AG09319 (cell line): ENCODE measurements at regions not wholly inside any gene's neighbourhood (a gene's known extent, or its start where the extent isn't known, plus 50 kb on each side); places are given as distances from the start of the nearest gene placed in this dataset.
"Not testable (repeated sequence)": the region's sequence is repeated elsewhere in the genome, so short reads cannot be mapped to it uniquely, and the experiment has no call there.

Source experiments
- DNase-seq: peaks from one replicate; pipeline ENCODE4 v3.0.0-alpha.2; 2010; ENCODE audit warnings: low read depth; ENCODE audit errors: extremely low read depth
- CTCF ChIP-seq: IDR thresholded peaks from 2 replicates; pipeline ENCODE4 v1.5.1; 2011; ENCODE audit warnings: low read depth, mild to moderate bottlenecking, inconsistent platforms, low read length, moderate library complexity

- no peak for DNase-seq
- TF ChIP-seq CTCF: no peak
Observed at GRCh38 chr6:72457738-72458137, 164.1 kb upstream of the KCNQ5 start.

GRCh38 chr6:72458521-72458920 is 163.3 kb upstream of the KCNQ5 start:
- no peak for TF ChIP-seq CTCF
- no peak for DNase-seq

GRCh38 chr6:72461144-72461543 is 160.7 kb upstream of the KCNQ5 start:
- TF ChIP-seq CTCF: no peak
- no peak for DNase-seq

- TF ChIP-seq CTCF: no peak
- no peak for DNase-seq
Observed at GRCh38 chr6:72464246-72464645, 157.6 kb upstream of the KCNQ5 start.

- DNase-seq: peak; percentile 35
- no peak for TF ChIP-seq CTCF
Observed at GRCh38 chr6:72464791-72465691, 156.8 kb upstream of the KCNQ5 start.

GRCh38 chr6:72466471-72466870 is 155.4 kb upstream of the KCNQ5 start:
- no peak for TF ChIP-seq CTCF
- DNase-seq: no peak

- no peak for DNase-seq
- no peak for TF ChIP-seq CTCF
Observed at GRCh38 chr6:72466971-72467566, 154.8 kb upstream of the KCNQ5 start.

- DNase-seq: not testable (repeated sequence)
Observed at GRCh38 chr6:72469406-72469983, 152.4 kb upstream of the KCNQ5 start.
